ENCODE measurements at regions not wholly inside any gene's neighbourhood (a gene's known extent, or its start where the extent isn't known, plus 50 kb on each side); places are given as distances from the start of the nearest gene placed in this dataset.
"Not testable (repeated sequence)": the region's sequence is repeated elsewhere in the genome, so short reads cannot be mapped to it uniquely, and the experiment has no call there.

- Histone ChIP-seq H3K9me3 (no peaks in the 10 kb centered on the region), H3K4me3 (no peak overlapping the region), H3K27me3 (no peaks in the 10 kb centered on the region), H3K36me3 (ENCODE audit: low read depth, missing control alignments) (no peaks in the 10 kb centered on the region), H3K4me1 (no peaks in the 10 kb centered on the region), H3K27ac (no peak overlapping the region)
- intact Hi-C loops (cut with DNase I; ENCODE audit: low total_unique reads), result no loop called here
- TF ChIP-seq POLR2A (IDR thresholded peaks at IDR 0.05) (no peak), CTCF (IDR thresholded peaks at IDR 0.05) (no peak)
- 83 to 84% methylated on average over 3 of the region's 3 CpGs for WGBS, 2 donors
- DNase-seq, result no peak
These were observed 260.6 kb downstream of the TPBG start for GRCh38 chr6:82624251-82624650.

- H3K27me3 ChIP-seq; intact Hi-C loops (cut with DNase I; ENCODE audit: low total_unique reads); H3K9me3 ChIP-seq; H3K36me3 ChIP-seq (ENCODE audit: low read depth, missing control alignments); DNase-seq; H3K4me1 ChIP-seq; H3K4me3 ChIP-seq; H3K27ac ChIP-seq: not testable (repeated sequence)
- WGBS, 2 donors, result 89 to 93% methylated on average over 2 of the region's 2 CpGs
These were observed 263.3 kb downstream of the TPBG start for GRCh38 chr6:82626946-82627345.

DNA sequence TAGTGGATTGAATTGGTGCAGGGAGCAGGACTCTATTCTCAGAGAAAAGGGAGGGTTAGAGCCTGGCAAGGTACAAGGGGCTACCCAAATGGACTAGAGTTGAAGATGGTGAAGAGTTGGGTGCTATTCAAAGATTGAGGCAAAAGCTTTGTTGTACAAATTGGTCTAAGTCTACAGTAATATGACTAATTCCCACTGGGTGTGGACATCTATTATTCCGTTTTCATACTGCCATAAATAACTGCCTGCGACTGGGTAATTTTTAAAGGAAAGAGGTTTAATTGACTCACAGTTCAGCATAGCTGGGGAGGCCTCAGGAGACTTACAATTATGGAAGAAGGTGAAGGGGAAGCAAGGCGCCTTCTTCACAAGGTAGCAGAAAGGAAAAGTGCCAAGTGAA lies 266.3 kb downstream of the TPBG start:
- H3K27me3 ChIP-seq, result no peaks in the 10 kb centered on the region
- 84 to 89% methylated on average over 3 of the region's 3 CpGs for WGBS, 2 donors
- H3K27ac ChIP-seq, result no peak overlapping the region
- TF ChIP-seq CTCF (IDR thresholded peaks at IDR 0.05) (no peak), POLR2A (IDR thresholded peaks at IDR 0.05) (no peak)
- no peaks in the 10 kb centered on the region for H3K4me1 ChIP-seq
- H3K9me3 ChIP-seq, result no peaks in the 10 kb centered on the region
- DNase-seq, result no peak
- no peak overlapping the region for H3K4me3 ChIP-seq
- intact Hi-C loops (cut with DNase I; ENCODE audit: low total_unique reads), result no loop called here
- no peaks in the 10 kb centered on the region for H3K36me3 ChIP-seq (ENCODE audit: low read depth, missing control alignments)

GRCh38 chr6:82641677-82642076 lies 278.1 kb downstream of the TPBG start:
- no peak overlapping the region for H3K27ac ChIP-seq
- WGBS, 2 donors, result 77 to 100% methylated on average over 1 of the region's 1 CpG
- intact Hi-C loops (cut with DNase I; ENCODE audit: low total_unique reads), result no loop called here
- TF ChIP-seq POLR2A (IDR thresholded peaks at IDR 0.05) (no peak), CTCF (IDR thresholded peaks at IDR 0.05) (no peak)
- H3K36me3 ChIP-seq (ENCODE audit: low read depth, missing control alignments), result no peaks in the 10 kb centered on the region
- no peak for DNase-seq
- H3K9me3 ChIP-seq, result no peaks in the 10 kb centered on the region
- H3K4me3 ChIP-seq, result no peak overlapping the region
- no peaks in the 10 kb centered on the region for H3K27me3 ChIP-seq
- H3K4me1 ChIP-seq, result no peaks in the 10 kb centered on the region

DNA sequence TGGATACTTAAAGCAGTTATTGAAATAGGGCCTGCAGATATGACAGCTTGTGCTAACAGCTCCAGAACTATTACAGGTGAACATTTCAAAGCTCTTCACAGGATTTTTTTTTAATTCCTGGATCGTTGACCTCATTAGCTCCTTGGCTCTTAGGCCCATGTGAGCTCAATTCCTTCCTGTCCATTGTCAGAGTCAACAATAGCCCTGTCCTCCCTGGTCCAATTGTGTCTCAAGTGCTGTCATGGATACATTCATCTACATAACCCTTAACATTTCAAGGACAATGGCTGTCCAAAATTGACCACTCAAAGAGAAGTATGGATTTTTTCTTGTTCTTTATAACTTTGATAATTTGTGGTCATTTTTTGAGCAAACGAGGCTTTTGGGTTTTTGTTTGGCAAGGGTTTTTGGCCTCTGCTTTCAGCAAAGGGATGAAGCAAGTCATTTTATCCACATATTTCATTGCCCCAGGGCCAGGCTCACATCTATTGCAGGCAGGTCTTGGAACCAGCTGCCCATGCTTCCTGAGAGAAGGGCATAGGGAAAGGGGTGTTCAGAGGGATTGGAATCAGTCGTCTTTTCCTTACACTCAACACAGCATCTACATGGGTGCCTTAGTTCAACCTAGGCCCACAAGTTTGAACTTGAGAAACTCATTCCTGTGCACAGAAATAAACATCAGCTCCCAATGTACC lies 282.1 kb downstream of the TPBG start:
- Histone ChIP-seq H3K36me3 (ENCODE audit: low read depth, missing control alignments) (no peaks in the 10 kb centered on the region), H3K27ac (no peak overlapping the region), H3K4me1 (no peaks in the 10 kb centered on the region), H3K27me3 (no peaks in the 10 kb centered on the region), H3K4me3 (no peak overlapping the region), H3K9me3 (no peaks in the 10 kb centered on the region)
- 70 to 81% methylated on average over 3 of the region's 3 CpGs for WGBS, 2 donors
- no peak for DNase-seq
- intact Hi-C loops (cut with DNase I; ENCODE audit: low total_unique reads), result no loop called here
- TF ChIP-seq POLR2A (IDR thresholded peaks at IDR 0.05) (no peak), CTCF (IDR thresholded peaks at IDR 0.05) (no peak)
